Activated naive CD8-positive, alpha-beta T cell treated with anti-CD3 and anti-CD28 coated beads for 36 hours (primary cell): ENCODE measurements at regions not wholly inside any gene's neighbourhood (a gene's known extent, or its start where the extent isn't known, plus 50 kb on each side); places are given as distances from the start of the nearest gene placed in this dataset.
"Not testable (repeated sequence)": the region's sequence is repeated elsewhere in the genome, so short reads cannot be mapped to it uniquely, and the experiment has no call there.

Experiments
- DNase-seq: peaks from one replicate; pipeline ENCODE4 v3.0.0; 2021
- H3K27ac Mint-ChIP-seq: one replicate; pipeline ENCODE4 v1.8.0; 2022; ENCODE audit warnings: mild to moderate bottlenecking, moderate library complexity, mixed read lengths
- H3K27me3 Mint-ChIP-seq: one replicate; pipeline ENCODE4 v1.8.0; 2022; ENCODE audit warnings: mild to moderate bottlenecking, mixed read lengths
- H3K36me3 Mint-ChIP-seq: one replicate; pipeline ENCODE4 v1.8.0; 2021; ENCODE audit warnings: mild to moderate bottlenecking, mixed read lengths
- H3K4me1 Mint-ChIP-seq: one replicate; pipeline ENCODE4 v1.8.0; 2021; ENCODE audit warnings: mixed read lengths
- H3K4me3 Mint-ChIP-seq: one replicate; pipeline ENCODE4 v1.8.0; 2022; ENCODE audit warnings: mild to moderate bottlenecking, moderate library complexity, mixed read lengths
- H3K9me3 Mint-ChIP-seq: one replicate; pipeline ENCODE4 v1.8.0; 2022; ENCODE audit warnings: mixed read lengths

DNA sequence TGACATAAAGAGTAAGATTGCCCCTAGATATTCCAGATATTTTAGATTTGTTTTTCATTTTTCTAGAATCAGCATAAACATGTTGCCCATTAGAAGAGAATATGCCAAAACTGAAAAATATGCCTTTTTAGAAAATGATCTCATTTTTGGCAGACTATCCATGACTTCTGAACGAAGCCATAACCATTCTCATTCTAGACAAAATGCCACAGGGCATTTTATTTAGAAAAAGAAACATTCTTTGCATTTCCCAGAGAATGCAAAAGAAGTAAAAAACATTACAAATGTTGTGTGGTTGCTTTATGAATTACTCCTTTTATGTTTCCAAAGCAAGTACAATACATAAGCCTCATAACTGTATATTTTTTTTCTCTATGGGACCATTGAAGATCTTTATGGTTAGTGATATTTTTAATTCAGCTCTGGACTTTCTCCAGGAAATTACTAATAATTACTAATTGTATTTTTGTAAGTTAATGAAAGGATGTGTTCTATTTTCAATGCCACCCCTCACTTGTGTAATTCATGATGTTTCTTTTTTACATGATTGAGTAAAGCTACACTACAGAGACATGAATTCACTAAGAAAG, 109.6 kb upstream of the SEM1 start:
- no peak overlapping the region for H3K4me3 Mint-ChIP-seq
- no peaks in the 10 kb centered on the region for H3K36me3 Mint-ChIP-seq
- H3K4me1 Mint-ChIP-seq, result peaks cover 2% of the 10 kb centered on the region
- H3K9me3 Mint-ChIP-seq, result no peaks in the 10 kb centered on the region
- no peak for DNase-seq
- H3K27me3 Mint-ChIP-seq, result peaks cover 53% of the 10 kb centered on the region
- H3K27ac Mint-ChIP-seq, result no peak overlapping the region

DNA sequence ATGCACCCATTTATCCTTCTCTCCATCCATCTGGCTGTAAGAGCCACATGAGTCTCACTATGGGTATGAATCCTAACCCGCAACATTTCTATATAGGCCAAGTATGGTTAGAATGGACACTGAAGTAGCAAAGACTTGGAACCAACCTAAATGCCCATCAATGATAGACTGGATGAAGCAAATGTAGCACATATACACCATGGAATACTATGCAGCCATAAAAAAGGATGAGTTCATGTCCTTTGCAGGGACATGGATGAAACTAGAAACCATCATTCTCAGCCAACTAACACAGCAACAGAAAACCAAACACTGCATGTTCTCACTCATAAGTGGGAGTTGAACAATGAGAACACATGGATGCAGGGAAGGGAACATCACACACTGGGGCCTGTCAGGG, 111.5 kb upstream of the SEM1 start:
- H3K9me3 Mint-ChIP-seq, H3K36me3 Mint-ChIP-seq, H3K4me1 Mint-ChIP-seq, H3K27ac Mint-ChIP-seq, DNase-seq, H3K4me3 Mint-ChIP-seq: not testable (repeated sequence)
- peaks cover 61% of the 10 kb centered on the region for H3K27me3 Mint-ChIP-seq

DNA sequence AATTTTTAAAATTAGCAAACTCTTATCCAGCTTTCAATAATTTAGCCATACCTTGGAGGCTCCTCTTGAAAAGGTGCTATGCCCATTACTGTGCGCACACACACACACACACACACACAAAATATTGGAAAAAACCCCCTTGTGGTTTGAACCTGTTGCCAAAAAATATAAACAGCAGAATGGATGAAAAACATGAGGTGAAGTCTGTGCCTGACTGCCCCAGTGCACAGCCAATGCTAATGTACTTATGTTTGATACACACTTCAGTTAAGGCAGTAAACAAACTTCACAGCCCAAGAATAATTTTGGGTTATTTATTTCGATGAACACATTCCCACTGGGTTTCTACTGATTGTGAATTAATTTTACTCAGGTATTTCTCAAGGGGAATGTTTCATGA, 113.2 kb upstream of the SEM1 start:
- no peak overlapping the region for H3K27ac Mint-ChIP-seq

DNA sequence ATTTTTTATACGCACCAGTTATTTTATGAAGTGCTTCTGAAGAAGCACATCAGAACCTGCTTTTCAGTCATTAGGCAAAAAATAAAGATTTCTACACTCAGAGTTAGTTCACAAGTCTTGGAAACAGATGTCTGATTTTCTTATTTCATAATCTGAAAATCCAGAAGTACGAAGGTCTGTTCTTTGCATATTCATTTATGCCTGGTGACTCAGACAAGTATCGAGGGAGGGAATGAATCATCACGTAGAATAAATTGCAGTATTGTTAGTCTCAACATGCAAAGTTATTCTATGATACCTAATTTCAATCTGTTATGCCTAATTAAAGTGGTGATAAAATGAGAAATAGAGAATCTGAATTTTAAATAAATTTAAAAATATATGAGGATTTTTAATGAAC, 113.6 kb upstream of the SEM1 start:
- H3K9me3 Mint-ChIP-seq, result no peaks in the 10 kb centered on the region
- no peak overlapping the region for H3K4me3 Mint-ChIP-seq
- H3K4me1 Mint-ChIP-seq, result peaks cover 4% of the 10 kb centered on the region
- H3K27me3 Mint-ChIP-seq, result peaks cover 64% of the 10 kb centered on the region
- H3K27ac Mint-ChIP-seq, result no peak overlapping the region
- DNase-seq, result no peak
- H3K36me3 Mint-ChIP-seq, result no peaks in the 10 kb centered on the region

More for the DNA sequence above, 113.2 kb upstream of the SEM1 start:
- no peaks in the 10 kb centered on the region for H3K9me3 Mint-ChIP-seq
- no peak for DNase-seq
- no peaks in the 10 kb centered on the region for H3K36me3 Mint-ChIP-seq
- peaks cover 4% of the 10 kb centered on the region for H3K4me1 Mint-ChIP-seq
- no peak overlapping the region for H3K4me3 Mint-ChIP-seq
- H3K27me3 Mint-ChIP-seq, result peaks cover 63% of the 10 kb centered on the region

DNA sequence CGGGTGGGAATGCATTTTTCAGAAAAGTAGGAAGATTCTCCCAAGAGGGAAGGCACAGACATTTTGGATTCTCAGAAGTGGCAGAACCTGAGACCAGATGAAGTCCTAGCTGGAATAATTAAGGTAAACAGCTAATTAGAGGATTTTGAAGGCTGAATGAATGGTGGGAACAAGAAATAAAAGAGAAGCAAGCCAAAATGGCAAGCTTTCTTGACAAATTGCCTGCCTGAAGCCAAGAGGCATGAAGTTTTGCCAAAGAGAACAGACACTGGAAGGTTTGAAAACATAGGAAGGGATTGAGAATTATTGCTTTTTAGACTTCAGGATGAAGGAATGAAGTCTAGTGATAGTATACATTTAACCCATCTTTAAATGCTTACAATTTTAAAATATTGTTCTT, 115.0 kb upstream of the SEM1 start:
- Mint-ChIP-seq H3K27ac (no peak overlapping the region), H3K9me3 (peaks cover 1% of the 10 kb centered on the region), H3K36me3 (peaks cover 1% of the 10 kb centered on the region), H3K4me1 (peaks cover 4% of the 10 kb centered on the region), H3K27me3 (peaks cover 58% of the 10 kb centered on the region), H3K4me3 (no peak overlapping the region)
- no peak for DNase-seq

DNA sequence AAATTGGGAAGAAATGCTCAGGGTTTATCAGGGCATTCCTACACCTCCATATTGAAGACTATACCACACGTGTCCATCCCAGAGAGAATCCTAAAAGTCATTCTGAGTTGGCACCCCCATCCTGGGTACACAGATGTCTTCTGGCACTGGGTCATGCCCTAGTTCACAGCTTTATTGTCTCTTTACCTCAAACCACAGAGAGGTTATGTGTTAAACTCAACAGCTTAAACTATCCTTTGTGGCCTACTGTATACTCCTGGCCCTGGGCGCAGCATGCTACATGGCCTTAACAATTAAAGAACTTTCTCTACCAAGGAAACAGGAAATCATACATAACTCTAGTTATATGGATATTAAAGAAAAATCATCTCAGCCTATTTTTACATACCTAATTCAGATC, 115.6 kb upstream of the SEM1 start:
- Mint-ChIP-seq H3K36me3 (peaks cover 3% of the 10 kb centered on the region), H3K27me3 (peaks cover 58% of the 10 kb centered on the region), H3K4me1 (peaks cover 4% of the 10 kb centered on the region), H3K4me3 (no peak overlapping the region), H3K9me3 (peaks cover 2% of the 10 kb centered on the region), H3K27ac (no peak overlapping the region)
- DNase-seq, result no peak

DNA sequence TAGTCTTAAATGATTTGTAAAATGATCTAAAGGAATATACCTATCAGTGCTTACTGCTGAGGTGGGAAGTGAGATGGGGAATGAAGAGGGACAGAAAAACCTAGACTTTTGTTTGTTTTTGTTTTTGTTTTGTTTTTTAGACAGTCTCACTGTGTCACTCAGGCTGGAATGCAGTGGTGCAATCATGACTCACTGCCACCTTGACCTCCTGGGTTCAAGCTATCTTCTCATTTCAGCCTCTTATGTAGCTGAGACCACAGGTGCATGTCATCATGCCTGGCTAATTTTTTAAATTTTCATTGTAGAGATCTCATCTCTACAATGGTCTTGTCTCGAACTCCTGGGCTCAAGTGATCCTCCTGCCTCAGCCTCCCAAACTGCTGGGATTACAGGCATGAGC, 116.4 kb upstream of the SEM1 start:
- Mint-ChIP-seq H3K27ac (no peak overlapping the region), H3K36me3 (peaks cover 3% of the 10 kb centered on the region), H3K4me3 (no peak overlapping the region), H3K27me3 (peaks cover 61% of the 10 kb centered on the region), H3K9me3 (peaks cover 2% of the 10 kb centered on the region), H3K4me1 (peaks cover 4% of the 10 kb centered on the region)
- no peak for DNase-seq

DNA sequence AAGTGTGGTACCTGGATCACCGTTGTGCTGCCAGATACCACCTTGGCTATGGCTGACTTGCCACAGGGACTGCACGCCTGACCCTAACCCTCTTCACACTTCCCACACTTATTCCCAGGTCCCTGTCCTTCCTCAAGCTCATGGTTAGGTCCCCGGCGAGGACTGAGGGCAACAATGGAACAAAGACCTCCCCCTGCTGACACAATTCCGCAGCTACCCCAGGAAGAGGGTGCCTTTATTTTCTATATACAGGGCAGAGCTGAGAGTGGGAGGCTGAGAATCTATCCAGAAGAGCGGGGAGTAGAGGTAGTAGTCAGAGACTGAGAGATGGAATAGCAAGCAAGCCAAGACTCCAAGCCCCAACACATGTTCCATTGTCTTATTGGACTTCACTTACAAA, 118.1 kb upstream of the SEM1 start:
- Mint-ChIP-seq H3K27ac (no peak overlapping the region), H3K4me3 (no peak overlapping the region), H3K4me1 (peaks cover 4% of the 10 kb centered on the region), H3K9me3 (peaks cover 2% of the 10 kb centered on the region), H3K36me3 (peaks cover 3% of the 10 kb centered on the region), H3K27me3 (peaks cover 67% of the 10 kb centered on the region)
- no peak for DNase-seq

DNA sequence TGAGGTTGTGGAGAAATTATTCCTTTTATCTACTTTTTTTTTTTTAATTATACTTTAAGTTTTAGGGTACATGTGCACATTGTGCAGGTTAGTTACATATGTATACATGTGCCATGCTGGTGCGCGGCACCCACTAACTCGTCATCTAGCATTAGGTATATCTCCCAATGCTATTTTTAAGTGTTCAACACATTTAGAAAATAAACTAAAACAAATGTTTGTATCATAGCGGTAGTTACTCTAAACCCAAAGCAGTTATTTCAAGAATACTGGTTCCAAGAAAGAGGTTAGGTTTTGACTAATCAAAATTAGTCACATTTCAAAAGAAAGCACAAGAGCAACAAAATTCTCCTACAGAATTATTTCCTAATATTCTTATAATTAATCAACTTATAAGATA, 119.5 kb upstream of the SEM1 start:
- not testable (repeated sequence) for H3K27ac Mint-ChIP-seq, H3K4me1 Mint-ChIP-seq, DNase-seq, H3K36me3 Mint-ChIP-seq, H3K9me3 Mint-ChIP-seq, H3K4me3 Mint-ChIP-seq
- H3K27me3 Mint-ChIP-seq, result peaks cover 73% of the 10 kb centered on the region

DNA sequence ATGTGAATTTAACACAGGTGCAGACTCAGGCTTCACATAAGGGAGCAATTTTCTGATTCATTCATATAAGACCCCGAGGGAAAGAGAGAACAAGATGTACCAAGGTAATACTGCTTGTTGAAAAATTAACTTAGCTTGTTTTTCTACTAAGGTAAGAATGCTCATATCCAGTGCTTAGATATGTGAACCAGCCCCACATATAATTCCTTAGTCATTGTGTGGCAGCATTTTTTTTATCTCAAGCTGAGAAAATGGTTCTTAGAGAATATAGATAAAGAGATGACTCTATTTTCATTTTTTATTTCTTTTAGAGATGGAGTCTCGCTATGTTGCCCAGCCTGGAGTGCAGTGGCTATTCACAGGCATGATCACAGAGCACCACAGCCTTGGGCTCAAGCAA, 121.8 kb upstream of the SEM1 start:
- Mint-ChIP-seq H3K4me1 (peaks cover 2% of the 10 kb centered on the region), H3K36me3 (peaks cover 3% of the 10 kb centered on the region), H3K4me3 (no peak overlapping the region), H3K9me3 (peaks cover 2% of the 10 kb centered on the region), H3K27me3 (peaks cover 71% of the 10 kb centered on the region), H3K27ac (no peak overlapping the region)
- no peak for DNase-seq

DNA sequence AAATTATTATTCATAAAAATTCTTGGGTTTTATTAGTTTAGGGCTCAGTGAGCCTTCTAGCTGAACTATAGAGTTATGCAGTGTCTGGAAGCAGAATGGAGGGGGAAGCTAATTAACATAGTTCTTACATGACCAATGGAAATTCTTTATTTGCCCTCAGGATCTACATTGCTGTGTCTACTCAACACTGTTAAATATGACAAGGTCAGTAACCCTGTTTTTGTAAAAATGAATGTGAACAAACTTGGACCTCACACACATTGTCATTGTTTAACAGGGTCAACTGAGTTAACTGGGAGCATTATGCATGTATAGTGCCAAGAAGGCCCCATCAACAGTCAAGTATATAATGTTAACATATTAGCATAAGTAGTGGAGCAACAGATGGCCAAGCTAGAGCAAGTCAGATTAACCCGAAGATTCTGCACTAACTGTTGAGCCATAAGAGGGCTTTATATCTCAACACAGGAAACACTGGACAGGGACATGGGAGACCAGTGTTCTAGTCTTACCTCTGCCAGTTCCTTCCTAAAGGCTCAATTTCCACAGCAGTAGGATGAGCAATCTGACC, 122.5 kb upstream of the SEM1 start:
- Mint-ChIP-seq H3K27ac (no peak overlapping the region), H3K4me1 (peaks cover 8% of the 10 kb centered on the region), H3K27me3 (peaks cover 68% of the 10 kb centered on the region), H3K36me3 (peaks cover 3% of the 10 kb centered on the region), H3K4me3 (no peak overlapping the region), H3K9me3 (peaks cover 2% of the 10 kb centered on the region)
- DNase-seq, result no peak

DNA sequence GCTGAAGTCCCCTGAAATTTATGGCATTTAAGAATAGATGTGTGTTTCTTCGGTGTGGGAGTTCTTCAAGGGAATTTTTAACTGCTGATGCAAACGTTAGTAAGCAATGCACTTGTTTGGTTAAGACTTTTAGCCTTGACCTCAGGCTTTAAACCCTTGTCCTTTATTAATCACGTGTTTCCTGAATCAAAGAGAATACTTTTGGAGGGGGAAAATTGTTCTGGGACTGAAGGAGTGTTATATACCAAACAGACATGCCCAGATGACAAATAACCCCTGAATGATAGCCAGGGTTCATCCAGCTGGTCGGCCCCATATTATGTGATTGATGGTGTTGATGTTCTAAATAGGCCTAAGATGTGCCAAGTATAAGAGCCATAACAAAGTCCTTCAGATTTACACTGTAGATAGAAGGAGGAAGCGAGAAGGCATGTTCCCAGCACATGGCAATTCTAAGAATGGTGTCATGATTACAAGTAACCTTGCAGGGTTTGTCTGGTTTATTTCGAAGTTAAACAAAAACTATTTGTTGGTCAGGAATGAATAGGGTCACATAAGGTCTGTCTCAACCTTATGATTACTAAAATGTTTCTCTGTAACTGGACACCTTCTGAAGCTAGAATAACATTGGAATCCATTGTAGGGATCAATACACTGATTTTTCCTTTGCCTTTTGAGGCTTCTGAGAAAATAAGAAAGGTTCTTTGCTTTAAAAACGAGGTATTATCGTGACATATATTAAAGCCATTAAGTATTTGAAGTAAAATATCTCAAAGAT, 124.2 kb upstream of the SEM1 start:
- H3K4me1 Mint-ChIP-seq, result peaks cover 25% of the 10 kb centered on the region
- H3K36me3 Mint-ChIP-seq, result peaks cover 3% of the 10 kb centered on the region
- no peak overlapping the region for H3K27ac Mint-ChIP-seq
- peaks cover 4% of the 10 kb centered on the region for H3K9me3 Mint-ChIP-seq
- no peak for DNase-seq
- peaks cover 66% of the 10 kb centered on the region for H3K27me3 Mint-ChIP-seq
- no peak overlapping the region for H3K4me3 Mint-ChIP-seq

DNA sequence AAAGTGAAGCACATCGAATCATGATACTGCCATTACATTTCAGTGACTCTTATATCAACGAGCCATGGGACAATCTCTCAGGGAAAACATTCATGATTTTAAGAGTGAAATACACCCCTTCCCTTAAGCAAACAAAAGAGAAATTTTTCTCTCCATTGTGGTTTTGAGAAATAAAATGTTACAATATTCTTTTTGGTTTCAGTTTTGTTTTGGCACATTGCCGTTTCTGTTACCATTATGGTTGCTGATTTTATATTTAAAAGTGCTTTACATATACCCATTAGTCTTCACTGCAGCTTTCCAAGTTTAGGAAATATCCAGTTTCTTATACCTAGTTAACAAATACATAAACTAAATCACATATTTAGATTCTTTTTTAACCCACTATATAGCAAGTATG, 126.8 kb upstream of the SEM1 start:
- peaks cover 34% of the 10 kb centered on the region for H3K4me1 Mint-ChIP-seq
- H3K27me3 Mint-ChIP-seq, result peaks cover 69% of the 10 kb centered on the region
- H3K9me3 Mint-ChIP-seq, result peaks cover 2% of the 10 kb centered on the region
- H3K36me3 Mint-ChIP-seq, result no peaks in the 10 kb centered on the region
- peak overlapping the region; percentile 22 for H3K4me3 Mint-ChIP-seq
- DNase-seq, result no peak
- H3K27ac Mint-ChIP-seq, result no peak overlapping the region

DNA sequence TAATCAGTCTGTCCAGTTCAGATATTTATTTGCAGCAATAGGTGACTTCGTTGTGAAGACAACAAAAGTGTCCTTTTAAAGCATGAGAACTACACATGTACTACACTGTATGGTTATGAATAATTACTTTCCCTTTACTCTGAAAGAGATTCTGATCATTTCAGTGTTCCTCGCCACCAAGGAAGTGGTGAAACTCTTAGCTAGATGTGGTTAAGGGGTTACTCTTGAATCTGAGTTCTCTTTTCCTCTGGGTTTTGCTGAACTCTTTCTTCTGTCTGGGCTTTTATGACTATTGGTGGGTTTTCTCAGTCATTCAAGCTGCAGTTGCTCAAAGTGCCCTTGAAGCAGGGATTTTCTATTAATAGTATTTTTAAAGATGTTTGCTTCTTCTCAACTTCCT, 127.9 kb upstream of the SEM1 start:
- peak overlapping the region; percentile 67 for H3K4me3 Mint-ChIP-seq
- peaks cover 69% of the 10 kb centered on the region for H3K27me3 Mint-ChIP-seq
- peak overlapping the region; percentile 69 for H3K27ac Mint-ChIP-seq
- peak; percentile 38 for DNase-seq
- H3K4me1 Mint-ChIP-seq, result peaks cover 34% of the 10 kb centered on the region
- H3K9me3 Mint-ChIP-seq, result peaks cover 2% of the 10 kb centered on the region
- H3K36me3 Mint-ChIP-seq, result no peaks in the 10 kb centered on the region

DNA sequence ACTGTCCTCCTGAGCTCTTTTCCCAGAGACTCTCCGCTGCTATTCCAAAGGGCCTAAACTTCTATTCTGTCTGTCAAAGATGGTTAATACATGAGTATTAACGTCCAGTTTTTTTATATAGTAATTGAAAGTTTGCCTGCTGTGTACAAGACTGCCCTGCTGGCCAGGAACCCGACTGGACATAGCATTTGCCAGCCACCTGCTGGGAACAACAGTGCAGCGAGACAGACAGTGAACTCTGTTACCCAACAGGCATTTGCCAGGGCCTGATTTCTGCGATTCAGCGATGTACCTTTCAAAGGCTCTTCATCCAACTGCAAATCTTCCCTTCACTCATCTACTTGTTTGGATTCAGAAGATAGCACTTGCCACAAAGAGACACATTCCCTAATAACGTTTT, 128.8 kb upstream of the SEM1 start:
- H3K27me3 Mint-ChIP-seq, result peaks cover 75% of the 10 kb centered on the region
- no peak overlapping the region for H3K4me3 Mint-ChIP-seq
- no peak overlapping the region for H3K27ac Mint-ChIP-seq
- no peak for DNase-seq
- peaks cover 2% of the 10 kb centered on the region for H3K9me3 Mint-ChIP-seq
- no peaks in the 10 kb centered on the region for H3K36me3 Mint-ChIP-seq
- H3K4me1 Mint-ChIP-seq, result peaks cover 34% of the 10 kb centered on the region

DNA sequence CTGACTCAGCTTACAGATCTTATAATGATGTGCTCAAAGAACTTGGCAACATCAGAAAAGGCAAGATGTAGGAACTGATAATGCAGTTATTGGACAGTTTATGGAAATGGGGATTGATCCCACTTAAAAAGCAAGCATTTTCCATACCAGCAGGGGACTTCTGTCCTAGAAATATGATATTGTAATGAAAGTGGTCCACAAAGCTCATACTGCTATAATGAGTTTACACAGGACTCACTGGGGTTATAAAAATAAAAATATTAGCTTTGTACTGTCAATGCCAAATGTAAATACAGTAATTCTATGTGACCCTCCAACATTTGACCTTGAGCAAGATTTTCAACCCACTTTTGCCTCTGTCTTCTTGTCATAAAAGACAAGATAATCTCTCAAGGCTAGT, 145.5 kb upstream of the SEM1 start:
- no peak for DNase-seq
- H3K27me3 Mint-ChIP-seq, result peaks cover 35% of the 10 kb centered on the region
- no peaks in the 10 kb centered on the region for H3K4me1 Mint-ChIP-seq
- H3K27ac Mint-ChIP-seq, result no peak overlapping the region
- H3K9me3 Mint-ChIP-seq, result no peaks in the 10 kb centered on the region
- H3K4me3 Mint-ChIP-seq, result no peak overlapping the region
- H3K36me3 Mint-ChIP-seq, result no peaks in the 10 kb centered on the region
